GM18867 (cell line): ENCODE measurements at regions not wholly inside any gene's neighbourhood (a gene's known extent, or its start where the extent isn't known, plus 50 kb on each side); places are given as distances from the start of the nearest gene placed in this dataset.

Experiments used
- ATAC-seq: cut with Tn5 transposase; IDR thresholded peaks from one replicate; pipeline ENCODE4 v1.9.1; 2021; ENCODE audit warnings: mild to moderate bottlenecking, moderate library complexity; ENCODE audit not compliant: unreplicated experiment

DNA sequence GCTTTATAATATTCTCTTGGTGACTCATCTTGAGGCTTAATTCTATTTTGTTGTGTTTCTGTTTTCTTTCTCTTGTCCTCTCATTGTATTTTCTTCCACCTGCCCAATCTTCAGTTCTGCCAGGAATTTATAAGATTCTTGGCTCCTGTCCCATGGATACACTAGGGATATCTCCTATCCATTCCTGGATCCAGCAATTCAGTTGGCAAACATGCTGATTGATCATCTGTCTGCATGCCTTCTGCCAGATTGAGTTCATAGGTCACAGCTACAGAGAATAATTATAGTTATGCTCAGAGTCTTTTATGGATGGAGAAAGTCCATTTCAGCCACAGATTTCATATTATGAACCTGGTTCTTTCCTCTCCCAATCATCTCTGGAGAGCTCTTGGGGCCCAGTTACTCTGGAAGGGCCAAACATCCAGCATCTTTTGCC, 140.4 kb upstream of the MAGI2 start:
- no peak for ATAC-seq

DNA sequence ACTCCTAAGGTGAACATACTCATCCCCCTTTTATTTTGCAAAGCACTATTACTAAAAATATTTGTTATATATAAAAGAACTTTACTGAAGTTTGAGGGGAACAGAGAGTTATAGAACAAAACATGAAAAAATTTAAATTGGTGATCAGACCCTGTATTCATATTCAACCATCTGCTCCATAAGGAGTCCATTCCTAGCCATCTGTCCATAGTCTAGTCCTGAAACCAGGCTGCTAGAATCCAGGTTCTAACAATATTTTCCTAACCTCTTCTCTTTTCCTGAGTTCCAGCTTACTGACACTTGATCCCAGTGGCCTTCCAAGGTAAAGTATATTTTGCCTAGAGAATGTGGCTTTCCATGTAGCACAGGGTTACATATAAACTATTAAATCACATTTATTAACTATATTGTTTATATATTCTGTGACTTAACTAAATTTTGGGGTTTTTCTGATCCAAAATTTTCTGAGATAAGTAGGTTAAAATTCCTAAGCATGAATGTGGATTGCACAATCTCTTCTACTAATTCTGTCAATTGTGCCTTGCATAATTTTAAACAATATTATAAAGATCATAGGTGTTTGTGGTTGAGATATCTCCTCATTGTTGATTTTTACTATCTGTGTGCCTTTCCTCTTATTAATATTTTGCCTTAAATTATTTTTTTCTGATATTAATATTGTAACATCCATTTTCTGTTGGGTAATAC, 137.6 kb upstream of the MAGI2 start:
- ATAC-seq: no peak

DNA sequence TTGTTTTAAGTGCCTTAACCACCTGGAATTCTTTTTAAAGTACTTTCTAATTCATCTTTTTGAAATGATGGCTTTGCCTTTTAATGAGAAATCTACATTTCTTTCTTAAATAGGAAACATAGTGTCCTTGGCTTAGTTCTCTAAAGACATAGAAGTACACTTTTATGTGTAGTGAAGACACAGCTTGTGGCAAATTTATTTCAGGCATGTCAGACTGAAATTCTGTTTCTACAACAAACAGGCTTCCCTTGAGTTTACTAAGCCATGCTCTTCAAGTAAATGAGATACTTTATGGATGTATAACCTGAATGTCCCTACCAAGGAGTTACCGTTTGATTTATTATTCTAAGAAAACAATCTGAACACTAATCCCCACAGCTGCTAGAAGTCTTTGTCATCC, 136.9 kb upstream of the MAGI2 start:
- no peak for ATAC-seq

DNA sequence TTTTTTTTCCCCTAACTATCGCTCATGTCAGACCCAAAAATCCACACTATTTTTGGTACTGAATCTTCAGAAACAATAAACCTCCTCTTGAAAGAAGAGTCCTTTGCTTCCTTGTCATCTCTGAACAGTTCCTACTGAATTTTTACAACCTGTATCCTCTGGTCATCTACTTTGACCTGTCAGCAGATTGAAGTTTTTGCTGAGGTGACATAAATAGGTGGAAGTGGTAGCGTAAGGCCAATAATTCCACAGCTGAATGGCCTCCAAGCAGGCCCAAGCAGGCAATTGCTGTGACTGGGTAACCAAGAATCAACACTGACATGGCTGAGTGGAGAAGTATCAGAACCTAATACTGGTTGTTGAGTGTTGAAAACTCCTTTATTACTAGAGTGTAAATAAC, 117.4 kb upstream of the MAGI2 start:
- ATAC-seq: no peak

DNA sequence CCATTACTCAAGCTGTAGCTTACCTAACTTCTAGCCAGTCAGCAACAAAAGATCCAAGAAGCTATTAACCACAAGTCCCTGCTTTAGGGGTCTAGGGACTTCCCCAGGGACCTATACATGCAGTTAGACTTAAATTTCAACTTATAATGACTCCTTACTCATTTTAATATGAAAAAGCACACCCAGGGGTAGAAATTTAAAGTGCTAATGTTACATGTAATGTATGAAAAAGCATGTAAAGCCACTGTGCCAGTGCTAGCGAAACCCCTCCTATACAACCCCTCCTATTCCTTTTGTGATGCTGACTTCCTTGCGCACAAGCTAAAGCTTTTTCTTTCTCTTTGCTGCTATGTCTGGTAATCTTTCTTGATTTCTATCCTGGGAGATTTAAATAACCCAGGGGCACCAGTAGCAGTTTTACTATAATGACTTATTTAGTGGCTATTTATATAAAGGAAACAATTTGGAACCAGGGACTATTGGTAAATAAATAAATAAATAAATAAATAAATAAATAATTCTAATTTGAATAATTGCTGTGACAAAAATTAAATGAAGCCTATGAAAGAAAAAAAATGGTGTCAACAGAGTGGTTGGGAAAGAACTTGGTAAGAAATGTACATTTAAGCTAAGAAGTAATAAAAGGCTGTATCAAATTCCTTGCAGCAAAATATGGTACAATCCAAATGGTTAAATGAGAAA, 110.5 kb upstream of the MAGI2 start:
- ATAC-seq: no peak

DNA sequence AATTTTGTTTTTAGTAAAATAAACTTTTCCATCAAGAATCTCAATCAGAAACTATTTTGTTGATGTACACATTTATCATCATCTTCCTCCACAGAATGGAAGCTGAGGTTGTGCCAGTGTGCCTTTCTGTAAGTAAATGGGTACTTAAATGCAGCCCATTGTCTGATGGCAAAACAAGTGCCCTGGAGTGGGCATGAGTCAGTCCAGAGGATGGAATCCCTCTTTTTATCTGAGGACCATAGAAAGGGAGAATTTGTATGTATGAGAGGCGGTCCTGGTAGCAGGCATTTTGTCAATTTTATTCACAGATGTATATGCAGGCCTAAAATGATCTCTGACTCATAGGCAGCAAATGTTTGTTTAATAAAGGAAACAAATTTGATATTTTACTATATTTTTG, 102.1 kb upstream of the MAGI2 start:
- ATAC-seq: no peak

DNA sequence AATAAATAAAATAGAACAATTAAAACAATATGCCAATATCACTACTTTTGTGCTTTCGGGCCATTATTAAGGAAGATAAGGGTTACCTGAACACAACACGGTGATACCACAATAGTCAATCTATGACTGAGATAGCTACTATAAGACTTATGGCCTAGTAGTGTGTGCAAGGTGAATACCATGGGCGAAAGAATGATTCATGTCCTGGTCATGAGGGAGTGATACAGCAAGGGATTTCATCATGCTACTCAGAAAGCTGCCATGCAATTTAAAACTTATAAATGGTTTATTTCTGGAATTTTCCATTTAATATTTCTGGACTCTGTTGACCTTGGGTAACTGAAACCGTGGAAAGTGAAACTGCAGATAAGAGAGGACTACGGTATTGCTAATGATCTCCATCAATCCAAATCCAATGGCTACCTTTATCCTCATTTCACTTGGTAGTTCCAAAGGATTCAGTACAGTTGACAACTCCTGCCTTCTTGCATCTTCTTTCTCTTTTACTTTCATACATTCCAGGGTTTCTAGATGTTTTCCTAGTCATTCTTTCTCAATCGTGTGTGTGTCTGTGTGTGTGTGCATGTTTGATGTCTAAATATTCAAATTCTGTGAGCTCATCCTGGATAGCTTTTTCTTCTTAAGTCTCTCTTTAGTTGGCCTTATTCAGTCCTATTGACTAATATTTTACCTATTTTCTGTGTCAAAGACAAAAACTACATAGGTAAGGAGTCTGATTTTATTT, 100.5 kb upstream of the MAGI2 start:
- no peak for ATAC-seq

DNA sequence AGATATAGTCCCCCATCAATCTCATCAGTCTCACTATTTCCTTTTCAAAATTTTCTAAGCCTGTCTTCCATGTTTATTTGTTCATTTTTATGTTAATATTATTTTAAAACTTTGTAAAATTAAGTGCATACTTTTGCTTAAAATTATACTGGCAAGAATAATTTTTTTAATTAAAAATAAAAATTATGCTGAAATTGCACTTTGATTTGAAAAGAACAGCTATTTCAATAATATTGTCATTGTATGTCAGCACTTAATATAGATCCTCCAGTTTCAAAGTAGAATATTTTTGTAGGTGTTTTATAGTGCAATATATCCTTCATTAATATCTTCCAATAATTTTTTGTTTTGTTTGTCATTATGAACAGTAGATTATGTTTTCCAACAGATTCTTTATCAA, 99.0 kb upstream of the MAGI2 start:
- ATAC-seq: no peak

DNA sequence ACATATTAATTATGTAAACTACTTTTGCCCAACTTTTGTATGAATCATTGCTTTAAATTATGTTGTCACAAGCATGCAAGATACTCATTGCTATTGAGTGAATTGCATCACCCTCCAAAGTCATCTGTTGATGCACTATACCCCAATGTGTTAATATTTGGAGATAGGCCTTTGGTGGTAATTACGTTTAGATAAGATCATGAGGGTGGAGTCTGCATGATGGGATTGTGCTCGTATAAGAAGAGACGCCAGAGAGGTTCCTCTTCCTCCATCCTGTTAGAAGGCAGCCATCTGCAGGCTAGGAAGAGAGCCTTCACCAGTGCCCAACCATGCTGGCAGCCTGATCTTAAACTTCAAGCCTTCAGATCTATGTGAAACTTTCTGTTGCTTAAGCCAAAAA, 95.3 kb upstream of the MAGI2 start:
- no peak for ATAC-seq

DNA sequence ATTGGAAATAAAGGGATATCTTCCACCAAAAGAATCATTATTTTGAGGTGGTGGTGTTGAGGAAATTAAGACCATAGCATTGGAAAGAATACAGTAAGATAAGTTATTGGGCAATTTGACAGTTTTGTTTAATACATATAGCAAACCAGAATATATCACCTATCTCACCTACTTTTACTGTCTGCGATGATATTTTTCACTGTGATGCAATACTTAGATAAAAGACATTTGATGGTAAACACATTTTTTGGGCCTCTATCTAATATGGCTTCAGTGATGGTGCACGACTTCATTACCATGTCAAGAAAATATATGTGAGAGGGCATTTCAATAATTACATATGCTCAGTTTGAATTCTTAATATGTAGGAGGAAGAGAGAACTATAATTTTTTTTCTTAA, 93.7 kb upstream of the MAGI2 start:
- ATAC-seq: no peak

DNA sequence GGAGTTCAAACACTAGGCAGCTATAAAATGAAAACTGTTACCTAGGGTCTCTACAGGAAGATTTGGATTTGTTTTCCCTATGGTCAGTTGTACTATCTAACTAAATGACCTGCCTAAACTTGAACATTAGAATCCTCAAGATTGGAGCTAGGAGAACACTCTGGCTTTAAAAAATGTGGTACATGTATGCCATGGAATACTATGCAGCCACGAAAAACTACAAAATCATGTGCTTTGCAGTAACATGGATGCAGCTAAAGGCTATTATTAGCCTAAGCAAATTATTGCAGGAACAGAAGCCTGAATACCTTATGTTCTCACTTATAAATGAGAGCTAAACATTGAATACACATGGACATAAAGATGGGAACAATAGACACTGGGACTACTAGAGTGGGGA, 87.1 kb upstream of the MAGI2 start:
- no peak for ATAC-seq

DNA sequence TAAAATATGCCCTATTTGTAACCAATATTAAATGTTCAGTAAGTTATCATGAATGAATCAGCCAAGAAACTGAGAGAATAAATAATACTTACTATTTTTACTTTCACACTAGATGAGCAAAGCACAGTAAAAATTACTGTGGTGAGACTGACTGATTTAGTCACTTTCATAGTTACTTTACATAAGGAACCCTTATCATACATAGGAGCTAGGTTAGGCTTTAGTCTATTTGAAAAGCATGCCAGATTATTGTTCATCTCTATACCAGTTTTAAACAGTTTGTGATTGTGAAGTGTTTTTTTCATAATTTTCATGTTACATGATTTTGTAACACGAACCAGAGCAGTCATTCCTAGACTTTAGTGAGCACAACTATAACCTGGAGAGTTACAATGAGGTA, 80.7 kb upstream of the MAGI2 start:
- ATAC-seq: no peak

DNA sequence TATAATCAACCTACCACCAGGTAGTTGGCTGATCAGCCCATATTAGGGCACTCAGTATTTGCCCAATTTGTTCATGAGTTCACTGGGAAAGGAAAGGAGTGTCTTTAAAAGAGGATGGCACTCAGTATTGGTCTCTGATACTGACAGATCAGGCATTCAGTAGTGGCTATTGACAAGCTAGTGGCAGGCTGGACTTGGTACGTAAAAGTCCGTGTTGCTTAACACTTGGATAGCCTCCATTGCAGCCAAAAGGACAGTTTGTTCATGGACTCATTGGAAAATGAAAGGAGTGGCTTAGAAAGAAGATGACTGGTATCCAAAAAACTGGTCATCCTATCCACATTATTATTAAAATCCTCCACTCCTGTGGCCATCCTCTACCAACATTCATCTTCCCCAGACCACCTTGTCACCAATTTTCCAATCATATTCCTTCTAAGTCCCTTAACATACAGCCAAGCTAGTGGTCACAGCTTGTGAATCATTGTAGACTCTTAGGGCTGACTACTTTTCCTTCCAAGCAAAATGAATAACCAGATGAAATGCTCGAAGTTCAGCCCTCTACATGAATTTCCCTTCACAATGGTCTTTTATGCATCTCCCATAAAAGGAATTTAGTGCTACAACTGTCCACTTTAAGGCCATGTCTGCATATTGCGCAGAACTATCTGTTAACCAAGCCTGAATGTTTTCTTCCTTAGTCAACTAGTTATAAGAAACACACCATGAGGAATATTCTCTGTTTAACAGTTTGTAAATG, 78.6 kb upstream of the MAGI2 start:
- ATAC-seq: no peak

DNA sequence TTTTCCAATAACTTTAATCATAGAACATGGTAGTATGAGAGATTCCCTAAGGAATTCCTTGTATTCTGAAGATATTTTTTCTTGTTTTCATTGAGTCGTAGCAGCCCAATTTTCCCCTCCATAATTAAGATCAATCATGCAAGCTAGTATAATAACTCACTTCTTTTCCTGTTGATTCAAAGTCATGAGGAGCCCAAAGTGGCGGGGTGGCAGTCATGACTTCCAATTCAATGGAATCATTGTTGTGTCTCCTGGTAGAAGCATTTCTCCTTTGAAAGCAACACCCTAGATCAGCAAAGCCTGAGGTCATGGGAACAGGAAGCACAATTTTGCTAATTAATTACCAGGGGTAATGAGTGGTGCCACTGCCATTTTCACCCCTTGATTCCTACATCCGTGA, 77.6 kb upstream of the MAGI2 start:
- no peak for ATAC-seq

DNA sequence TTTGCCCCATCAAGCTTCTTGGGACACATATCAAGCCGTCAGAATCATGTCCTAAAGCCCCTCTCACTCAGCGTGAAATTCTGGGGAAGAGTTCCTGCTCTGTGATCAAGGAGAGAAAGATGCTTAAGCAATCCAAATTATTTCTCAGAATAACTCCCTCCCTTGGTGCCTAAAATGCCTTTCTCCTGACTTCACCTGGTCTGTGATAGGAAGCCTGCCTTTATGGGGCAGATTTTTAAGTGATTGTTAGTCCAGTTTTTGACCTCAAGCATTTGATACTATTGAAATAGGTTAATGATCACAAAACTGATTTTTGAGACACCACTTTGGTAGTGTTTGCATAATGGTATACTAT, 76.4 kb upstream of the MAGI2 start:
- ATAC-seq: no peak

DNA sequence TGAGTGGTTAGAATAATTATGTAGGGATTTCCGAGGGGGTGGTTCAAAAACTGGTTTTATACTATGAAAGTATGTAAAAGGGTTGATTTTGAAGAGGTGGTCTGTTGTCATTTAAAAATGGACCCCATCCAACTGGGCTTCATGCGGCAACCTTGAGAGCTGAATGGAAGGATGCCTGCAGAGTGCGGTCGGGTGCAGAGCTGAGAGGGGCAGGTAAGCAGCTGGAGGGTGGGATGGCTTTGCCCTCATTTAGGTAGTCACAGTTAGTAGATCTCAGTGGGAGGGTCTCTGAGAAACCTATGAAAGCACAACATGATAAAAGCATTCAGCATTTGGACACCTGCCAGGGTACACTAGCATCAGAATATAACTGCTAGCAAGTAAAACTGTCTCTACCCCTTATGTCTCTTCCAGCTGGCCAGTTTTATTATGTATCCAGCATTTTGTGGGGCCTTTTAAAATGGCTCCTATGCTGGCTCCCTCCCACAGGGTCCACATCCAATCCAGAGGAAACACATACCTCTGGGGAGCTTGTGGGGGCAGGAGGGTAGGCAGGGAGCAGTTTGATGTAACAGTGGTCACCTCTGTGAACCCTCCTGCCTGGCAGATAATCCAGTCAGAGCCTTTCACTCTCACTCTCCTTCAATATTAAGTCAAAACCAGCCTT, 75.9 kb upstream of the MAGI2 start:
- no peak for ATAC-seq

DNA sequence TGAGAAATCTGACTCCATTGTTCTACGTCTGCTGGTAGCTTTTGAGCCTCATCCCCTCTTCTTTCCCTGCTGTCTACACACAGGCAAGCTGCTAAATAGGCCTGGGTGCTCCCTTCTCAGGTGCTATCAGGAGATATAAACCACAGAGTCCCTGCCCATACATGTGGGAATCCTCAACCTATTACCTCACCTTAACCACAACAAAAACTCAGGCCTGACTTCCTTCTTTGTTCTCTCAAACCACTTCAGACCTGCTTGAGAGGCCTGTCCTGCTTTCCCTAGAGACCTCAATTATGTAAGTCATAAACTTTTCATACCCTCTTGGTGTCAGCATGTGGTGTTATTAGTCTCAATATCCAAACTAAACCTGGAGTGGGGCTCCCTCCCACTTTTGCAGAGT, 75.0 kb upstream of the MAGI2 start:
- ATAC-seq: no peak

DNA sequence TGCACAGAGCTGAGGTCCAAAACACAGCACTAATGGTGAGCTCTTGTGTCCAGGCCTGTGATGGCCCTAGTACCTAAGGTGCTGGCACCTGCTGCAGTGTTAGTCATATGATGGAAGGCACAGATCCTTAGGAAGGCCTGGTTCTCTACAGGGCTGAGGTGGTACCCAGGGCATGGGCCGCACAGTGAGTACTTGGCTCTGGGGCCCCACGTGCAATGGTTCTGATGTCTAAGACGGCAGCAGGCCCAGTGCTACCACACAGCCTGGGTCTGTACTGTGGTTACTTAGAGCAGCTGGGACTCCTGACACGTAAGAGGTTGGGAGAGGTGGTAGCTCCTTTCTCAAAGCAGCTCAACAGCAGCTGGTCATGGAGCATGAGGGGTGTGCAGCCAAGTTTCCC, 70.6 kb upstream of the MAGI2 start:
- no peak for ATAC-seq

DNA sequence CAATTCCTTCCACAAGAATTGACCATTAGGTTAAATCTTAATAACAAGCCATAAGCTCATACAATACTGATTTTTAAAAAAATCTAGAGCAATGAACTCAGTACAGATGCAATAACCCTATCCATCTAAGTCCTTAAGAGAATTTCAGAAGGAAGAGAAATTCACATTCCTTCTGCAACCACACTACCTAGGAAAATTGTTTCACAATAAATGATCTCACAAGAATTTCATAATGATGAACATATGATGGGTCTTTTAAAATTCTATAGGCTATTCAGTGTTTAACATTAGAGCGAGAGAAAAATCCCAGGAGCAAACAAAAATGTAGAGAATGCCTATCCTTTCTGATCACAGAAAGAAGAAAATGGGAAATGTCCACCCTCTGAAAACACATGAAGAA, 70.0 kb upstream of the MAGI2 start:
- no peak for ATAC-seq

DNA sequence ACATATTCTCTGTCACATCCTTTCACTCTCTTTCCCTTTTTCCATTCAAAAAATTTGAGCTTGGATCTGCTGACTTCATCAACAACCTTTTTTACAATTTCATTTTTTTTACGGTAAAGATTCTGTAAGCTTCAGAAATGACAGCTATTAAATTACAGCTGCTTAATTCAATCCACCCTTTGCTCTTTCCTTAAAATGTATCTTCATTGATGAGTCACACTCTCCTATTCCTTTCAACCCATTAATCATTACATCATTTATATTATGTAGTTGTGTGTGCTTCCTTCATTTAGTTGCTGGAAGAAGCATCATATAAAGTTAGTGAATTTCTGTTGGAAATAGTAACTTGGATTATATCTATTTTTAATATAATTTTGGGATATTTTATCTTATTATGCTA, 67.1 kb upstream of the MAGI2 start:
- ATAC-seq: no peak

DNA sequence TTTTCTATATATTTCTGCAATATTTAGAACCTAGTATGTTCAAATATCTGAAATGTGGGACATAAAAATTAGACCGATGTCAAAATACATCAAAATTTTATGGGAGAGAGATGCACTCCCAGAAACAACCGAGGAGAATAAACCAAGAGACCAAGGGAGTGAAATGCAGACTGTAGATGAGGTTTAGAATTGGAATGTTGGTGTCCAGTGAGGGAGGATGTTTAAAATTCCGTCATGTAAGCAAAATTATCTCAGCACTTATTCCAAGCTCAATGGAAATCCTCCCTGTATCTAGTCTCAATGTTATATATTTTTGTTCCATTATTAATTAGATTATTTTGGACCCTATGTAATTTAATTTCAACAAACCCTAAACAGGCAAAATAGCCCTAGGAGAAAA, 61.9 kb upstream of the MAGI2 start:
- no peak for ATAC-seq
